ENCODE measurements at regions not wholly inside any gene's neighbourhood (a gene's known extent, or its start where the extent isn't known, plus 50 kb on each side); places are given as distances from the start of the nearest gene placed in this dataset.
A peak's percentile ranks its signal among the peaks of the same experiment; 100 is the strongest.

GRCh38 chr1:193433599-193433998 is 247.2 kb upstream of the B3GALT2 start:
- no peak for DNase-seq (ENCODE audit: low read depth, low spot score)
- H3K4me3 ChIP-seq (ENCODE audit: low read length), result no peak overlapping the region

GRCh38 chr1:193432979-193433587 is 246.7 kb upstream of the B3GALT2 start:
- H3K4me3 ChIP-seq (ENCODE audit: low read length), result no peak overlapping the region
- no peak for DNase-seq (ENCODE audit: low read depth, low spot score)

GRCh38 chr1:193431265-193431977 is 245.0 kb upstream of the B3GALT2 start:
- no peak overlapping the region for H3K4me3 ChIP-seq (ENCODE audit: low read length)
- DNase-seq (ENCODE audit: low read depth, low spot score), result no peak

GRCh38 chr1:193427524-193427923 is 241.1 kb upstream of the B3GALT2 start:
- H3K4me3 ChIP-seq (ENCODE audit: low read length), result no peak overlapping the region
- DNase-seq (ENCODE audit: low read depth, low spot score), result no peak

- no peak for DNase-seq (ENCODE audit: low read depth, low spot score)
- H3K4me3 ChIP-seq (ENCODE audit: low read length), result no peak overlapping the region
Observed at GRCh38 chr1:193426061-193426460, 239.6 kb upstream of the B3GALT2 start.

- DNase-seq (ENCODE audit: low read depth, low spot score), result no peak
- H3K4me3 ChIP-seq (ENCODE audit: low read length), result no peak overlapping the region
Observed at GRCh38 chr1:193421487-193421886, 235.1 kb upstream of the B3GALT2 start.

GRCh38 chr1:193419295-193419694 is 232.9 kb upstream of the B3GALT2 start:
- no peak for DNase-seq (ENCODE audit: low read depth, low spot score)
- no peak overlapping the region for H3K4me3 ChIP-seq (ENCODE audit: low read length)

GRCh38 chr1:193418745-193419058 is 232.3 kb upstream of the B3GALT2 start:
- H3K4me3 ChIP-seq (ENCODE audit: low read length), result no peak overlapping the region
- DNase-seq (ENCODE audit: low read depth, low spot score), result no peak

- DNase-seq (ENCODE audit: low read depth, low spot score), result peak; percentile 17
- no peak overlapping the region for H3K4me3 ChIP-seq (ENCODE audit: low read length)
Observed at GRCh38 chr1:193417945-193418744, 231.7 kb upstream of the B3GALT2 start.

- DNase-seq (ENCODE audit: low read depth, low spot score), result no peak
- H3K4me3 ChIP-seq (ENCODE audit: low read length), result no peak overlapping the region
Observed at GRCh38 chr1:193417403-193417802, 231.0 kb upstream of the B3GALT2 start.

- H3K4me3 ChIP-seq (ENCODE audit: low read length), result no peak overlapping the region
- DNase-seq (ENCODE audit: low read depth, low spot score), result no peak
Observed at GRCh38 chr1:193416226-193417024, 230.0 kb upstream of the B3GALT2 start.

- DNase-seq (ENCODE audit: low read depth, low spot score), result no peak
- no peak overlapping the region for H3K4me3 ChIP-seq (ENCODE audit: low read length)
Observed at GRCh38 chr1:193415256-193415655, 228.8 kb upstream of the B3GALT2 start.

- no peak overlapping the region for H3K4me3 ChIP-seq (ENCODE audit: low read length)
- DNase-seq (ENCODE audit: low read depth, low spot score), result no peak
Observed at GRCh38 chr1:193413376-193413775, 227.0 kb upstream of the B3GALT2 start.

GRCh38 chr1:193412748-193413147 is 226.3 kb upstream of the B3GALT2 start:
- H3K4me3 ChIP-seq (ENCODE audit: low read length), result no peak overlapping the region
- DNase-seq (ENCODE audit: low read depth, low spot score), result no peak

- DNase-seq (ENCODE audit: low read depth, low spot score), result no peak
- H3K4me3 ChIP-seq (ENCODE audit: low read length), result no peak overlapping the region
Observed at GRCh38 chr1:193411714-193412113, 225.3 kb upstream of the B3GALT2 start.

GRCh38 chr1:193411215-193411614 is 224.8 kb upstream of the B3GALT2 start:
- no peak for DNase-seq (ENCODE audit: low read depth, low spot score)
- H3K4me3 ChIP-seq (ENCODE audit: low read length), result no peak overlapping the region

- no peak for DNase-seq (ENCODE audit: low read depth, low spot score)
- H3K4me3 ChIP-seq (ENCODE audit: low read length), result no peak overlapping the region
Observed at GRCh38 chr1:193408782-193409293, 222.4 kb upstream of the B3GALT2 start.

- H3K4me3 ChIP-seq (ENCODE audit: low read length), result no peak overlapping the region
- DNase-seq (ENCODE audit: low read depth, low spot score), result peak; percentile 35
Observed at GRCh38 chr1:193406901-193407300, 220.5 kb upstream of the B3GALT2 start.

GRCh38 chr1:193404236-193404635 is 217.8 kb upstream of the B3GALT2 start:
- DNase-seq (ENCODE audit: low read depth, low spot score), result no peak
- H3K4me3 ChIP-seq (ENCODE audit: low read length), result no peak overlapping the region

Measured in Jurkat, Clone E6-1 (cell line).